ENCODE measurements at regions not wholly inside any gene's neighbourhood (a gene's known extent, or its start where the extent isn't known, plus 50 kb on each side); places are given as distances from the start of the nearest gene placed in this dataset.

GRCh38 chr6:137434640-137435039, 59.6 kb downstream of the OLIG3 start:
- no peak overlapping the region for H3K4me3 Mint-ChIP-seq
- H3K36me3 Mint-ChIP-seq, result no peaks in the 10 kb centered on the region
- no peaks in the 10 kb centered on the region for H3K9me3 Mint-ChIP-seq
- no peaks in the 10 kb centered on the region for H3K27me3 Mint-ChIP-seq
- H3K27ac Mint-ChIP-seq, result no peak overlapping the region
- H3K4me1 Mint-ChIP-seq, result no peaks in the 10 kb centered on the region

GRCh38 chr6:137432054-137432611, 62.1 kb downstream of the OLIG3 start:
- Mint-ChIP-seq H3K27ac (no peak overlapping the region), H3K36me3 (no peaks in the 10 kb centered on the region), H3K27me3 (no peaks in the 10 kb centered on the region), H3K4me3 (no peak overlapping the region), H3K4me1 (no peaks in the 10 kb centered on the region), H3K9me3 (no peaks in the 10 kb centered on the region)

DNA sequence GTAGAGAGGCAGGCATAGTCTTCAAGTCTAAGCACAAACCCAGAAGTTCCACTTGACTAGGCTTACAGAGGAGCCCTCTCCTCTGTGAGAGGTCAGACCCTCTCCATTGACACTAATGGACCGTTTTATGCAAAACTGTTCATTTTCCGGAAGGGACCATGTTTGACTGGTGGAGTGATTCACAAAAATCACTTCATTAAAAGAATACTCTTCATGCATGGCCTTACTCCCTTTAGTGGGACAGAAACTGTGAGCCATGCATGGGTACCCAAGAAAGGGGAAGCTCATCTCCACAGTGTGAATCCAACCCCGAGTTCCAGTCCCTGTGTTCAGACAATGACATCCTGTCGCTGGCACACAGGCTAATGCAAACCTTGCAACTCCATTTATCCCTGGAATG, 63.2 kb downstream of the OLIG3 start:
- Mint-ChIP-seq H3K36me3 (no peaks in the 10 kb centered on the region), H3K27ac (no peak overlapping the region), H3K4me1 (peaks cover under 1% of the 10 kb centered on the region), H3K4me3 (no peak overlapping the region), H3K9me3 (no peaks in the 10 kb centered on the region), H3K27me3 (no peaks in the 10 kb centered on the region)

DNA sequence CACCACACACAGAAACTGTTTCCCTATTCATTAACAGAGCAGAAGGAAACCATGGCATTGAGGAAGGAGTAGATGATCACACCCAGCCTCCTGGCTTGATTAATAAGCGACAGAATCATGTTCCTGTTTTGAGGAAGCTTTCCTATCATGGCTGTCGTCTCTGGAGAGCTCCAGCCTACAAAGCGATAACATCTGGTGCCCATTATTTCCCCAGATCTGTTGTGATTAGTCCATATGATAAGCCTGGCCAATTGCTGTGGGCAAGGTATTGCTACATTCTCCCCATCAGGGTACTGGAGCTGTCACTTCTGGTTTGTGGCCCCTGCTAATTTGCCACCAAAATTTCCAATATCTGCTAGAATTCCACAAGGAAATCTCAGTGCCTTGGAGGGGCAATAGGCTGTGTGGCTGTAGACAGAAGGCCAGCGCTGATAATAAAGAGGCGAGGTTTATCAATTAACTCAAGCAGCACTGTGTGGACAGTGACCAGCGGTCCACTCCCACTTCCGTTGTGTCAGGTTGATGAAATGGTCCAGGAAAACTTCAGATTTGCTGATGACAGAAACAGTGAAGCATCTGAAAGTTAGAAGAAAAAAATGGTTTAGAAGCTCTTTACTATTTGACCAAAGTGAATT, 66.4 kb downstream of the OLIG3 start:
- Mint-ChIP-seq H3K36me3 (no peaks in the 10 kb centered on the region), H3K9me3 (no peaks in the 10 kb centered on the region), H3K27me3 (no peaks in the 10 kb centered on the region), H3K4me3 (no peak overlapping the region), H3K4me1 (peaks cover 28% of the 10 kb centered on the region), H3K27ac (no peak overlapping the region)

- H3K9me3 Mint-ChIP-seq, result no peaks in the 10 kb centered on the region
- no peaks in the 10 kb centered on the region for H3K27me3 Mint-ChIP-seq
- H3K4me3 Mint-ChIP-seq, result no peak overlapping the region
- no peak overlapping the region for H3K27ac Mint-ChIP-seq
- no peaks in the 10 kb centered on the region for H3K36me3 Mint-ChIP-seq
- H3K4me1 Mint-ChIP-seq, result peaks cover 28% of the 10 kb centered on the region
Measured at GRCh38 chr6:137426007-137426689, 68.0 kb downstream of the OLIG3 start.

DNA sequence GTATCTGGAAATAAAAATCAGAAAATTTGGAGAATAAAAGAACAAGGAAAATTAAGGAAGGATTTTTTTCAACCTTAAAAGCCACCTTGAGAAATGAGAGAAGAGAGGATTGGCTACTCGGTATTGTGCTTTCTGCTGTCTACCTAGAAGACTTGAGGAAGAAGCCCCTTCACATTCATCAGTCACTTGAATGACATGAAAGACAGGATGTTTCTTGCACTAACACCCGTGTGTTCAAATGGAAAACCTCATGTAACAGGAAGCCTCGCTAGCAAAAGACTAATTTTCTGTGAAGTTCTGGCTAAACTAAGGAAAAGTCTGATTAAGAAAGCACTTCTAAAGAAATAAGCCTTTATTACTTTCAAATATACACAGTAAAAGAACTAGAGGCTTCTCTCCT, 69.9 kb downstream of the OLIG3 start:
- H3K36me3 Mint-ChIP-seq, result no peaks in the 10 kb centered on the region
- H3K27me3 Mint-ChIP-seq, result no peaks in the 10 kb centered on the region
- H3K4me1 Mint-ChIP-seq, result peaks cover 28% of the 10 kb centered on the region
- H3K4me3 Mint-ChIP-seq, result peak overlapping the region; percentile 9
- no peaks in the 10 kb centered on the region for H3K9me3 Mint-ChIP-seq
- H3K27ac Mint-ChIP-seq, result peak overlapping the region; percentile 43

GRCh38 chr6:137423451-137424168, 70.6 kb downstream of the OLIG3 start:
- H3K27ac Mint-ChIP-seq, result peak overlapping the region; percentile 43
- H3K27me3 Mint-ChIP-seq, result no peaks in the 10 kb centered on the region
- no peak overlapping the region for H3K4me3 Mint-ChIP-seq
- H3K36me3 Mint-ChIP-seq, result no peaks in the 10 kb centered on the region
- no peaks in the 10 kb centered on the region for H3K9me3 Mint-ChIP-seq
- peaks cover 28% of the 10 kb centered on the region for H3K4me1 Mint-ChIP-seq

DNA sequence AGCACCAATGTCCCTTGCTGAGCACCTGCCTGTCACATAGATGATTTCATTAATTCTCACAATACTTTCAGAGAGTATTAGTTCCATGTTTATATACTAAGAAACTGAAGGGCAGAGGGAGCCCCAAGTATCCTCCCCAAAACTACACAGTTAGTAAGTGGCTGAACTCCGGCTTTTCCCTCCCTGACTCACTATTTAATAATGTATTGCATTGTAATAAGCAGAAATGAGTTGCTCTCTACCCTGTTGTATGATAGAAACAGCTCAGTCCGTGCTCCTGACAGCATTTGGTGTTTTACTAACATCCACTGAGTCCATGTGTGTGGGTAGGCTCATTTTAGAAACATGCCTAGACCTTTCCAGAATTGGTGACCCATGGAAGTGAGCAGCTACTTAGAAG, 76.8 kb downstream of the OLIG3 start:
- H3K27me3 Mint-ChIP-seq, result no peaks in the 10 kb centered on the region
- no peak overlapping the region for H3K27ac Mint-ChIP-seq
- no peaks in the 10 kb centered on the region for H3K36me3 Mint-ChIP-seq
- peaks cover 10% of the 10 kb centered on the region for H3K4me1 Mint-ChIP-seq
- no peaks in the 10 kb centered on the region for H3K9me3 Mint-ChIP-seq
- H3K4me3 Mint-ChIP-seq, result no peak overlapping the region

DNA sequence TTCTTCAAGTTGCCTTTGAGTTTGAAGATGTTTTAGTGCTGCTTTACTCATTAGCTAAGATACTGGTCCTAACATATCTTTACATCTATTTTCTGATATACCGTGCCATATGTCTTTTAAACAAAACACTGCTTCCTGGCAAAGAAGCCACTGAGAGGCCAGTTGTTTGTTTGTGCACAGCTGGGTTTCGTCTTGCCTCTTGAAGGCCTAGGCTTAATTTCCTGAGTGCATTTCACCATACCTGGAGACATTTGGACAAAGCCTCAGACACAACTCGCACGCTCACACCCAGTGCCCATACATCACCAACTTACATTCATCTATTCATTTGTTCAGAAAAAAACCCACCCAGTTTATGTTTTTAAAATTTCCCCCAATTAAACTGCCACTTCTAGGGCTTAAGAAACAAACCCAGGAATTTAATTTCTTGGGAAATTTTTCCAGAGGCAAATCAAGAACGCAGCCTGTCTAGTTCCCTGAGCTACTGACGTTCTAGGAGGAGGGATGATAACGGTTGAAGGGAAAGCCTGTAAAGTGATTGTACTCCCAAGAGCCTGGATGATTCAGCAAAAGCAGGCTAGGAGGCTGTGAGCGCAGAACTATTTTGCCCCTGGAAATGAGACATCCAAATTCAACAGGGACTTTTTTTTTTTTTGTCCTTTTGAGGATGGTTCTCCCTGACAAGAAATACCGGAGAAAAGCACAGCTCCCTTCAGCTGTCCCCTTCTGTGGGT, 77.7 kb downstream of the OLIG3 start:
- Mint-ChIP-seq H3K36me3 (no peaks in the 10 kb centered on the region), H3K4me3 (no peak overlapping the region), H3K9me3 (no peaks in the 10 kb centered on the region), H3K4me1 (peaks cover 10% of the 10 kb centered on the region), H3K27ac (no peak overlapping the region), H3K27me3 (no peaks in the 10 kb centered on the region)

DNA sequence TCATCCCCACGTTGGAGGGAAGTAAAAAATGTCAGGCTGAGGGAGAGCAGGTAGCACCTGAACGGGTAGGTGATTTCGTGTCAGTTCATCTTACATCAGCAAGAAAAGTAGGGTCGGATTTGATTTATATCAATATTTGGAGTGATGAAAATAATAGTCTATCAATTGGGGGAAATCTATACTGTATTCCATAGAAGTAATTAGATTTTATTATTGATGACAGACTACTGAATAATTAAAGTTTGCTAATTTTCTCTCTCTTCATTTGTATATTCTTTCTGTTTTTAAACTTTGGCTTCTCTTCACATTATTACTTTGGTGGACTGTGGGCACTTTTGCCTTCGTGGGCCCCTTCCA, 78.4 kb downstream of the OLIG3 start:
- Mint-ChIP-seq H3K27ac (no peak overlapping the region), H3K36me3 (no peaks in the 10 kb centered on the region), H3K4me3 (peak overlapping the region; percentile 84), H3K27me3 (no peaks in the 10 kb centered on the region), H3K9me3 (no peaks in the 10 kb centered on the region), H3K4me1 (peaks cover 10% of the 10 kb centered on the region)

DNA sequence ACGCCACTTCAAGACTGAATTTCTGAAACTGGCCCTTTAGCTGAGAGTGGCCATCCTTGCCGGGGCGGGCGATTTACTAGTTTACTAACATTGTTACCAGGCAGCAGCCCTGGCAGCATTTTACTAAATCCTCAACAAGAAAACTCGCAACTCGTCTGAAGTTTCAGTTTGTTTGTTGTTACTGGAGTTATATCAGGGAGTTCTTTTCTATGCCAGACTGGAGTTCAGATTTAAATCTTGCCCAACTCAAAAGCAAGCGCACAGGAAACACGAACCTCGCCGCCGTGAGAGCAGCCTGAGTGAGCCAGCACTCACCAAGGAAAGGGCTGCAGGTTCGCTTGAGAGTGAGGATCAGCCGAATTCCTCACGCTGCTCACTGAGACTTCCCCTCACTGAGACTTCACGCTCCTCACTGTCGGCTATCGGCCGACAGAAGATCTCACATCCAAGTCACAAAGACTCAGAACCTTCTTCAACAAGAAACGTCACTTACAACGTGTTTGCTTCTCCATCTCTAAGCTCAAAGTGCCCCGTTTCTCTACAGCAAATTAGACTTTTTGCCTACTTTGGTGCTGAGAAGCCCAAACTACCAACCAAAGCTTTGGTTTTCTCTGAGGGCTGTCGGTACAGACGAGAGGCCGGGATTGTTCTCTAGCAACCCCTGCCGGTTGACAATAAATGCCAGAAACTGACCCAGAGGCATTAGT, 78.9 kb downstream of the OLIG3 start:
- Mint-ChIP-seq H3K9me3 (no peaks in the 10 kb centered on the region), H3K27me3 (no peaks in the 10 kb centered on the region), H3K27ac (no peak overlapping the region), H3K4me3 (peak overlapping the region; percentile 84), H3K36me3 (no peaks in the 10 kb centered on the region), H3K4me1 (peaks cover 10% of the 10 kb centered on the region)

GRCh38 chr6:137414599-137414998, 79.6 kb downstream of the OLIG3 start:
- Mint-ChIP-seq H3K36me3 (no peaks in the 10 kb centered on the region), H3K9me3 (no peaks in the 10 kb centered on the region), H3K27ac (peak overlapping the region; percentile 41), H3K4me3 (peak overlapping the region; percentile 84), H3K27me3 (no peaks in the 10 kb centered on the region), H3K4me1 (peaks cover 10% of the 10 kb centered on the region)

- H3K27ac Mint-ChIP-seq, result no peak overlapping the region
- H3K4me3 Mint-ChIP-seq, result no peak overlapping the region
- H3K4me1 Mint-ChIP-seq, result peaks cover 10% of the 10 kb centered on the region
Measured at GRCh38 chr6:137413482-137413881, 80.7 kb downstream of the OLIG3 start.

GRCh38 chr6:137412562-137412961, 81.6 kb downstream of the OLIG3 start:
- H3K4me1 Mint-ChIP-seq, result peaks cover 10% of the 10 kb centered on the region
- no peak overlapping the region for H3K4me3 Mint-ChIP-seq
- H3K36me3 Mint-ChIP-seq, result peaks cover 3% of the 10 kb centered on the region
- H3K9me3 Mint-ChIP-seq, result peaks cover 12% of the 10 kb centered on the region
- no peaks in the 10 kb centered on the region for H3K27me3 Mint-ChIP-seq
- H3K27ac Mint-ChIP-seq, result no peak overlapping the region

More at GRCh38 chr6:137413482-137413881, 80.7 kb downstream of the OLIG3 start:
- H3K9me3 Mint-ChIP-seq, result peaks cover 6% of the 10 kb centered on the region
- peaks cover 3% of the 10 kb centered on the region for H3K36me3 Mint-ChIP-seq
- no peaks in the 10 kb centered on the region for H3K27me3 Mint-ChIP-seq

DNA sequence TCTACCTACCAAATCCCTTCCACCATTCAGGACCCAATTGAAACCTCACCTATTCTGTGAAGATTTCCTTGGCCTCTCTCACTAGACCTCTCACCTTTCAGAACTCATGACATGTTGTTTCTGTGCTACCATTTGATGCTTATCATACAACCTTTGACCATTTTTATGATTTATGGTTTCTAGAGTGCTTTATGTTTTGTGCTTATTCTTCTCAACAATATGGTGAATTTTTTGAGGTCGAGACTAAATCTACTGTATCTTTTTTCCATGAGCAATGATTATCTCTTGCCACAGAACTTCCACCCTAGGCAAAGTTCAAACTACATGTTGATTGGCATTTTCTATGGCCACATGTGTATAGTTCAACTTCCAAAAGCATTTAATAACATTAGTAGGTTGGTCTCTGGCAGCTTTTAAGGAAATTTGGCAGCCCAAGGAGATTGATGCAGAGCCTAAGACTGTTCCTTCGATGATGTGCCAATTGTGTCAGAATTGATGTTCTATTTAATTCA, 84.9 kb downstream of the OLIG3 start:
- Mint-ChIP-seq H3K27ac (no peak overlapping the region), H3K9me3 (peaks cover 18% of the 10 kb centered on the region), H3K4me1 (no peaks in the 10 kb centered on the region), H3K36me3 (peaks cover 3% of the 10 kb centered on the region), H3K4me3 (no peak overlapping the region), H3K27me3 (no peaks in the 10 kb centered on the region)

Data from activated naive CD4-positive, alpha-beta T cell treated with anti-CD3 and anti-CD28 coated beads, Interleukin-2, amount 50 U/mL, for 24 hours (primary cell).